OCI-LY1 (cell line): ENCODE measurements at regions not wholly inside any gene's neighbourhood (a gene's known extent, or its start where the extent isn't known, plus 50 kb on each side); places are given as distances from the start of the nearest gene placed in this dataset.

Experiments
- CTCF ChIP-seq: fragments of 200-600 bp; sonication (generic), shearing (Covaris generic); IDR thresholded peaks from 2 replicates; pipeline ENCODE4 v1.5.1; 2017; ENCODE audit warnings: mild to moderate bottlenecking, antibody characterized with exemption, low read length, moderate library complexity, mixed read lengths
- EZH2 ChIP-seq: fragments of 200-600 bp; sonication (generic), shearing (Covaris generic); IDR thresholded peaks from 2 replicates; pipeline ENCODE4 v1.8.0; 2017; ENCODE audit warnings: borderline replicate concordance, mixed run types, mild to moderate bottlenecking, antibody characterized with exemption, low read length, moderate library complexity, mixed read lengths

- TF ChIP-seq CTCF (no peak), EZH2 (no peak)
Measured at GRCh38 chr6:163878698-163879097, 464.2 kb downstream of the QKI start.
